ENCODE measurements at regions not wholly inside any gene's neighbourhood (a gene's known extent, or its start where the extent isn't known, plus 50 kb on each side); places are given as distances from the start of the nearest gene placed in this dataset.

DNA sequence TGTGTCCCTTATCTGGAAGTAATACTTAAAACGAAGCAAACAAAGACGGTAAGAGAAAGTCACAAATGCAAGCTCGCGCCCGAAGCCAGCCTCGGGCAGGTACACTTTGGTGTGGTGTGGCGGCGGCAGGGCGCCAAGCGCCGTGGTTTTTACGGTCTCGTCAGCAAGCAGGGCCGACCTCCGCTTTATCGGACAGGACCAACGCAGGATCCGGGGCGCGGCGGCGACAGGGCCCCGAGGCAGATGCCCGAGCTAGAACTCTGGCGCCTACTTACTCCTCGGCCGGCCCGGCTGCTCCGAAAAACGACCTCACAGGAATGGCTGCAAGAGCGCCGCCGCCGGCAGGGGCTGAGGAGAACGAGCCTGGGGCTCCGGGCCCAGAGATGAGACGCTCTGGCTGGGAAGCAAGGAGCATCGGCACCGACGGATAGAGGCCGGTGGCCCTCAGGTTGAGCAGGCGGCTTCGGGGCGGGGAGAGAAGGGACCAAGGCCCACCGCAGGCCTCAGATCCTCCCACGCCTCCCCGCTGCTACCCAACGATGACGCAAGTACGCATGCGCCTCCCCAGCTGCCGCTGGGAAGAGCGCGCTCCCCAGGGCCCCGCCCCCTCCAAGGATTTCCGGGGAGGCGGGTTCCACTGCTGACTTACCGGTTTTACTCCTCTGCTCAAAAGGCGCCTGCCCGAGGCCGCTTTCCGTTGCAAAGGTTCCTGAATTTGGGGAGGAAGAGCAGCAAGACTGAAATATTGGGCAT is 60.6 kb downstream of the FAM217A start (continued):
- TF ChIP-seq CCAR2 (IDR thresholded peaks at IDR 0.05; ENCODE audit: low read depth, low read length), result no peak
- no peak for TF ChIP-seq FUS (optimal IDR thresholded peaks at IDR 0.05; ENCODE audit: low read depth, low read length)
- TF ChIP-seq PRPF4 (IDR thresholded peaks at IDR 0.05; ENCODE audit: insufficient read depth, low read depth, low read length, poor library complexity, severe bottlenecking), result no peak
- TF ChIP-seq ATF6 (CRISPR knock-in tag; IDR thresholded peaks at IDR 0.05), result peak; percentile 96; the same call in 1 of the 2 replicates
- TF ChIP-seq BHLHE40 (IDR thresholded peaks at IDR 0.05; ENCODE audit: low read length), result 0 out of 2 replicates have a peak, but pooled peaks have one; percentile 19
- no peak for TF ChIP-seq MTA2 (IDR thresholded peaks at IDR 0.05; ENCODE audit: low read depth)
- no peak for TF ChIP-seq MBD1 (CRISPR knock-in tag; IDR thresholded peaks at IDR 0.05)
- TF ChIP-seq RERE (CRISPR knock-in tag; IDR thresholded peaks at IDR 0.05; ENCODE audit: borderline replicate concordance), result no peak
- no peak for TF ChIP-seq ETV6 (IDR thresholded peaks at IDR 0.05; ENCODE audit: borderline replicate concordance in 1 of 2, low read depth in 2 of 2, low read length in 1 of 2)
- TF ChIP-seq ETV6 (CRISPR knock-in tag; IDR thresholded peaks at IDR 0.05; ENCODE audit: borderline replicate concordance), result peak; percentile 85; the same call in 1 of the 2 replicates
- peak; percentile 54 for TF ChIP-seq NFIC (IDR thresholded peaks at IDR 0.05)
- no peak for TF ChIP-seq PTTG1 (tag; IDR thresholded peaks at IDR 0.05; ENCODE audit: low read depth)
- TF ChIP-seq HCFC1 (IDR thresholded peaks at IDR 0.05; ENCODE audit: low read depth, low read length), result peak; percentile 44
- TF ChIP-seq JUNB (CRISPR knock-in tag; conservative IDR thresholded peaks at IDR 0.05), result no peak
- TF ChIP-seq RBM25 (IDR thresholded peaks at IDR 0.05; ENCODE audit: low read depth, low read length, severe bottlenecking), result no peak
- no peak; a peak in 1 of 4 replicates for TF ChIP-seq KDM1A (IDR thresholded peaks at IDR 0.05)
- no peak for TF ChIP-seq ZNF551 (CRISPR knock-in tag; IDR thresholded peaks at IDR 0.05)
- no peak for TF ChIP-seq BDP1 (IDR thresholded peaks at IDR 0.05; ENCODE audit: insufficient read depth, insufficient read length)
- no peak for TF ChIP-seq ZBED1 (IDR thresholded peaks at IDR 0.05)
- peak; percentile 82 for TF ChIP-seq POLR2B (IDR thresholded peaks at IDR 0.05; ENCODE audit: low read depth, partially characterized antibody)
- TF ChIP-seq SNRNP70 (optimal IDR thresholded peaks at IDR 0.05; ENCODE audit: low read depth, low read length), result no peak
